ENCODE measurements at regions not wholly inside any gene's neighbourhood (a gene's known extent, or its start where the extent isn't known, plus 50 kb on each side); places are given as distances from the start of the nearest gene placed in this dataset.

- H3K4me3 ChIP-seq (ENCODE audit: insufficient read depth, low read depth, low read length), result no peak overlapping the region
- no peaks in the 10 kb centered on the region for H3K36me3 ChIP-seq (replicated peaks; ENCODE audit: control insufficient read depth, insufficient read depth, low read length)
Observed at GRCh38 chr13:80116107-80116506, 224.8 kb downstream of the SPRY2 start.

GRCh38 chr13:80115616-80116015, 225.3 kb downstream of the SPRY2 start:
- Histone ChIP-seq H3K4me3 (ENCODE audit: insufficient read depth, low read depth, low read length) (no peak overlapping the region), H3K27me3 (ENCODE audit: control insufficient read depth, insufficient read depth, low read length) (no peaks in the 10 kb centered on the region), H3K36me3 (replicated peaks; ENCODE audit: control insufficient read depth, insufficient read depth, low read length) (no peaks in the 10 kb centered on the region)
- DNase-seq, result no peak

More at GRCh38 chr13:80116107-80116506, 224.8 kb downstream of the SPRY2 start:
- H3K27me3 ChIP-seq (ENCODE audit: control insufficient read depth, insufficient read depth, low read length), result no peaks in the 10 kb centered on the region
- DNase-seq, result no peak

GRCh38 chr13:80113714-80114454, 227.0 kb downstream of the SPRY2 start:
- Histone ChIP-seq H3K4me3 (ENCODE audit: insufficient read depth, low read depth, low read length) (no peak overlapping the region), H3K27me3 (ENCODE audit: control insufficient read depth, insufficient read depth, low read length) (no peaks in the 10 kb centered on the region), H3K36me3 (replicated peaks; ENCODE audit: control insufficient read depth, insufficient read depth, low read length) (no peaks in the 10 kb centered on the region)
- no peak for DNase-seq

GRCh38 chr13:80109303-80109702, 231.6 kb downstream of the SPRY2 start:
- no peaks in the 10 kb centered on the region for H3K36me3 ChIP-seq (replicated peaks; ENCODE audit: control insufficient read depth, insufficient read depth, low read length)
- no peaks in the 10 kb centered on the region for H3K27me3 ChIP-seq (ENCODE audit: control insufficient read depth, insufficient read depth, low read length)
- no peak for DNase-seq
- no peak overlapping the region for H3K4me3 ChIP-seq (ENCODE audit: insufficient read depth, low read depth, low read length)

DNA sequence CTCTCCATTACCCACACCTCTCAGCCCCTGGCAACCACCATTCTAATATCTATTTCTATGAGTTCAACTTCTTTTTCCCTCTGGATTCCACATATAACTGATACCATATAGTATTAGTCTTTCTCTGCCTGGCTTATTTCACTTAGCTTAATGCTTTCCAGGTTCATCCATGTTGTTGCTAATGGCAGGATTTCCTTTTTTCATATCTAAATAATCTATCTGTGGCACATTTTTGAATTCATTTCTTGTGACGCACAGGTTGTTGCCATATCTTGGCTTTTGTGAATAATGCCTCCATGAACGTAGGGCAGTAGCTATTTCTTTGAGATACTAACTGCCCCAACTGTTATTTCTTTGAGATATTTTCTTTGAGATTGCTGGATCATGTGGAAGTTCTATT, 235.6 kb downstream of the SPRY2 start:
- H3K27me3 ChIP-seq (ENCODE audit: control insufficient read depth, insufficient read depth, low read length), result no peaks in the 10 kb centered on the region
- no peak overlapping the region for H3K4me3 ChIP-seq (ENCODE audit: insufficient read depth, low read depth, low read length)

DNA sequence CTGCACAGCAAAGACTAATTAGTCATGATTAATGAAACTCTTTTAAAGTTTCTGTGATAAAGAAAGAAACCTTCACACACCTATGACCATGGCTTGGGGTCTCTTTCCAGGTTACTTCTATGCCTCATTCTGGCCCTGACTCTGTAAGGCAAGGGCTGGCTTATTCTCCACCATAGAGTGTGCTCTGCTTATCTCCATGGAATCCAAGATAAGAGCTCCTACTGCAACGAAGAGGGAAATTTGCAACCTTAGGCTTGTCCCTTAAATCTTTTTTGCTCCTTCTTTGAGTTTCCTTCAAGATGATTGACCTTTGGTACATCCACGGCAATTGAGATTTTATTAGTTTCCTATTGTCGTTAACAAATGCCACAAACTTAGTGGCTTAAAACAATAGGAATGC, 239.9 kb downstream of the SPRY2 start:
- DNase-seq, result no peak
- H3K36me3 ChIP-seq (replicated peaks; ENCODE audit: control insufficient read depth, insufficient read depth, low read length), result no peaks in the 10 kb centered on the region
- H3K27me3 ChIP-seq (ENCODE audit: control insufficient read depth, insufficient read depth, low read length), result no peaks in the 10 kb centered on the region
- H3K4me3 ChIP-seq (ENCODE audit: insufficient read depth, low read depth, low read length), result no peak overlapping the region

More for the DNA sequence above, 235.6 kb downstream of the SPRY2 start:
- H3K36me3 ChIP-seq (replicated peaks; ENCODE audit: control insufficient read depth, insufficient read depth, low read length), result no peaks in the 10 kb centered on the region
- no peak for DNase-seq

DNA sequence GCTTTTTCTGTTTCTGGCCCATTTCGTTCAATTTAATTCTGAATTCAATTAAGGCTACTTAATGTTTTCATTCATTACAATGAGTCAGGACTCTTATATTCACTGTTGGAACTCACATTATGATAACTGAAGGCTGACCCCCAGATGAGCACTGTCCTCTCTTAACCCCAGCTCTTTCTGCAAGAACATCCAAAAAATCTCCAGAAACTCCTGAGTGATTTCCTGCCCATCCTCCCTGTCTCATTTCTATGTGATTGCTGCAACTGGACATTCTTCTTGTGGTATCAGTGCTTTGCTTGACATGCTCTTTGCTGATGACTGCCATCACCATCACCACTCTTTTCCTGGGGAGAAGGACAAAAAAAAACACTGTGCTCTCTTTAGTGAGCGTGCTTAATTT, 240.3 kb downstream of the SPRY2 start:
- DNase-seq, result no peak
- H3K4me3 ChIP-seq (ENCODE audit: insufficient read depth, low read depth, low read length), result no peak overlapping the region
- H3K36me3 ChIP-seq (replicated peaks; ENCODE audit: control insufficient read depth, insufficient read depth, low read length), result no peaks in the 10 kb centered on the region
- H3K27me3 ChIP-seq (ENCODE audit: control insufficient read depth, insufficient read depth, low read length), result no peaks in the 10 kb centered on the region

GRCh38 chr13:80097561-80097960, 243.4 kb downstream of the SPRY2 start:
- H3K27me3 ChIP-seq (ENCODE audit: control insufficient read depth, insufficient read depth, low read length), result no peaks in the 10 kb centered on the region
- no peaks in the 10 kb centered on the region for H3K36me3 ChIP-seq (replicated peaks; ENCODE audit: control insufficient read depth, insufficient read depth, low read length)
- no peak for DNase-seq
- H3K4me3 ChIP-seq (ENCODE audit: insufficient read depth, low read depth, low read length), result no peak overlapping the region

GRCh38 chr13:80096383-80096782, 244.5 kb downstream of the SPRY2 start:
- no peak for DNase-seq
- Histone ChIP-seq H3K36me3 (replicated peaks; ENCODE audit: control insufficient read depth, insufficient read depth, low read length) (no peaks in the 10 kb centered on the region), H3K4me3 (ENCODE audit: insufficient read depth, low read depth, low read length) (no peak overlapping the region), H3K27me3 (ENCODE audit: control insufficient read depth, insufficient read depth, low read length) (no peaks in the 10 kb centered on the region)

- no peaks in the 10 kb centered on the region for H3K36me3 ChIP-seq (replicated peaks; ENCODE audit: control insufficient read depth, insufficient read depth, low read length)
- DNase-seq, result no peak
- H3K27me3 ChIP-seq (ENCODE audit: control insufficient read depth, insufficient read depth, low read length), result no peaks in the 10 kb centered on the region
- no peak overlapping the region for H3K4me3 ChIP-seq (ENCODE audit: insufficient read depth, low read depth, low read length)
Observed at GRCh38 chr13:80094526-80094925, 246.4 kb downstream of the SPRY2 start.

DNA sequence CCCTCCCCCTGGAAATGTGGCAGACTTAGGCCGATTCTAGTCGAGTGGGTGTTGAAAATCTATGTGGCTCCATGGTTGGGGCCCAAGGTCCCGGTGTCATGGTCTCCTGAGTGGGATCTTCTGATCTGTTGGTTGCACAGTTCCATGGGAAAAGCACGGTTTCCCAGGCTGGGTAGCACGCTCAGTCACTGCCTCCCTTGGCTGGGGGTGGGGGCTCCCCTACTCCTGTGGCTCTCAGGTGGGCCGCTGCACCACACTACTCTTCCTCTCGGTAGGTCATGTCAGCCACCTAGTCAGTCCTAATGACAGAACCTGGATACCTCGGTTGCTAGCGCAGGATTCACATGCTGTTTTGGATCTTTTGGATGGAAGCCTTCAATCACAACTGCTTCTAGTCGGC, 247.0 kb downstream of the SPRY2 start:
- H3K36me3 ChIP-seq (replicated peaks; ENCODE audit: control insufficient read depth, insufficient read depth, low read length), result no peaks in the 10 kb centered on the region
- no peak overlapping the region for H3K4me3 ChIP-seq (ENCODE audit: insufficient read depth, low read depth, low read length)
- H3K27me3 ChIP-seq (ENCODE audit: control insufficient read depth, insufficient read depth, low read length), result no peaks in the 10 kb centered on the region
- no peak for DNase-seq

DNA sequence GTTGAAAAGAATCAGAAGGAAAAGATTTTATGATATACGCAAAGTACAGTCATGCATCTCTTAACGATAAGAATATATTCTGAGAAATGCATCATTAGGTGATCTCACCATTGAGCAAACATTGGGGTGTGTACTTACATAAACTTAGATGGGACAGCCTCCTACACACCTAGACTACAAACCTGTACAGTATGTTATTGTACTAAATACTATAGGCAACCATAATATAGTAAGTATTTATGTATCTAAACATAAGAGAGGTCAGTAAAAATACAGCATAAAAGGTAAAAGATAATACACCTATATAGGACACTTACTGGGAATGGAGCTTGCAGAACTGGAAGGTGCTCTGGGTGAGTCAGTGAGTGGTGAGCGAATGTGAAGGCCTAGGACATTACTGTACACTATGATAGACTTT, 254.6 kb downstream of the SPRY2 start:
- DNase-seq, result no peak
- Histone ChIP-seq H3K4me3 (ENCODE audit: insufficient read depth, low read depth, low read length) (no peak overlapping the region), H3K27me3 (ENCODE audit: control insufficient read depth, insufficient read depth, low read length) (no peaks in the 10 kb centered on the region), H3K36me3 (replicated peaks; ENCODE audit: control insufficient read depth, insufficient read depth, low read length) (no peaks in the 10 kb centered on the region)

- no peak for DNase-seq
- no peaks in the 10 kb centered on the region for H3K27me3 ChIP-seq (ENCODE audit: control insufficient read depth, insufficient read depth, low read length)
- no peak overlapping the region for H3K4me3 ChIP-seq (ENCODE audit: insufficient read depth, low read depth, low read length)
- no peaks in the 10 kb centered on the region for H3K36me3 ChIP-seq (replicated peaks; ENCODE audit: control insufficient read depth, insufficient read depth, low read length)
Observed at GRCh38 chr13:80083853-80084676, 256.9 kb downstream of the SPRY2 start.

- H3K27me3 ChIP-seq (ENCODE audit: control insufficient read depth, insufficient read depth, low read length), result no peaks in the 10 kb centered on the region
- no peak overlapping the region for H3K4me3 ChIP-seq (ENCODE audit: insufficient read depth, low read depth, low read length)
- no peak for DNase-seq
- H3K36me3 ChIP-seq (replicated peaks; ENCODE audit: control insufficient read depth, insufficient read depth, low read length), result no peaks in the 10 kb centered on the region
Observed at GRCh38 chr13:80083081-80083852, 257.7 kb downstream of the SPRY2 start.
